ENCODE measurements at regions not wholly inside any gene's neighbourhood (a gene's known extent, or its start where the extent isn't known, plus 50 kb on each side); places are given as distances from the start of the nearest gene placed in this dataset.

DNA sequence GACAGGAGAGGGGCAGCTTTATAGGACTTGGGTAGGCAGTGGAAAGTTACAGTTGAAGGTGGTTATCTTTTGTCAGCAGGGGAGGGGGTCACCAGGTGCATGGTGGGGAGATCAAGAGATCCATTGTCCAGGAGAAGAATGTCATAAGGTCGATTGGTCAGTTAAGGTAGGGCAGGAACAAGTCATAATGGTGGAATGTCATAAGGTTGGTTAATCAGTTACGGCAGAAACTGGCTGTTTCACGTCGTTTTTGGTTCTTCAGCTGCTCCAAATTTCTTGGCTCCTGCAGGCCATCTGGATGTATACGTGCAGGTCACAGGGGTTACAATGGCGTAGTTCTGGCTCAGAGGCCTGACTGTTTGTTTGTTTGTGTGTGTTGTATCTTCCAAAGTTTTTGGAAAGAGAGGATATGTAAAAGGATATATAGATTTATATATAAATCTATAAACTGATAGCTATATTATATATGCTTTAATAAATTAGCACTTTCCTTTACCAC, 565.1 kb downstream of the ZNF385D start:
- 75 to 78% methylated on average over 6 of the region's 6 CpGs for WGBS, 2 donors
- intact Hi-C loops (cut with DNase I; ENCODE audit: low total_unique reads), result no loop called here
- TF ChIP-seq POLR2A (IDR thresholded peaks at IDR 0.05), result no peak
- TF ChIP-seq, protein P1, sequence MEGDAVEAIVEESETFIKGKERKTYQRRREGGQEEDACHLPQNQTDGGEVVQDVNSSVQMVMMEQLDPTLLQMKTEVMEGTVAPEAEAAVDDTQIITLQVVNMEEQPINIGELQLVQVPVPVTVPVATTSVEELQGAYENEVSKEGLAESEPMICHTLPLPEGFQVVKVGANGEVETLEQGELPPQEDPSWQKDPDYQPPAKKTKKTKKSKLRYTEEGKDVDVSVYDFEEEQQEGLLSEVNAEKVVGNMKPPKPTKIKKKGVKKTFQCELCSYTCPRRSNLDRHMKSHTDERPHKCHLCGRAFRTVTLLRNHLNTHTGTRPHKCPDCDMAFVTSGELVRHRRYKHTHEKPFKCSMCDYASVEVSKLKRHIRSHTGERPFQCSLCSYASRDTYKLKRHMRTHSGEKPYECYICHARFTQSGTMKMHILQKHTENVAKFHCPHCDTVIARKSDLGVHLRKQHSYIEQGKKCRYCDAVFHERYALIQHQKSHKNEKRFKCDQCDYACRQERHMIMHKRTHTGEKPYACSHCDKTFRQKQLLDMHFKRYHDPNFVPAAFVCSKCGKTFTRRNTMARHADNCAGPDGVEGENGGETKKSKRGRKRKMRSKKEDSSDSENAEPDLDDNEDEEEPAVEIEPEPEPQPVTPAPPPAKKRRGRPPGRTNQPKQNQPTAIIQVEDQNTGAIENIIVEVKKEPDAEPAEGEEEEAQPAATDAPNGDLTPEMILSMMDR (IDR thresholded peaks at IDR 0.05), result no peak
- no peaks in the 10 kb centered on the region for H3K9me3 ChIP-seq
- H3K36me3 ChIP-seq (ENCODE audit: low read depth, missing control alignments), result no peaks in the 10 kb centered on the region
- no peaks in the 10 kb centered on the region for H3K4me1 ChIP-seq
- no peaks in the 10 kb centered on the region for H3K27me3 ChIP-seq
- no peak overlapping the region for H3K27ac ChIP-seq
- DNase-seq, result no peak
- no peak overlapping the region for H3K4me3 ChIP-seq

GRCh38 chr3:21174461-21174860, 576.5 kb downstream of the ZNF385D start:
- no peaks in the 10 kb centered on the region for H3K4me1 ChIP-seq
- intact Hi-C loops (cut with DNase I; ENCODE audit: low total_unique reads), result no loop called here
- 76 to 81% methylated on average over 3 of the region's 3 CpGs for WGBS, 2 donors
- no peaks in the 10 kb centered on the region for H3K36me3 ChIP-seq (ENCODE audit: low read depth, missing control alignments)
- H3K27ac ChIP-seq, result no peak overlapping the region
- no peaks in the 10 kb centered on the region for H3K27me3 ChIP-seq
- no peaks in the 10 kb centered on the region for H3K9me3 ChIP-seq
- H3K4me3 ChIP-seq, result no peak overlapping the region
- no peak for DNase-seq
- no peak for TF ChIP-seq POLR2A (IDR thresholded peaks at IDR 0.05)
- TF ChIP-seq, protein P1 (IDR thresholded peaks at IDR 0.05), result no peak

- DNase-seq, result peak; percentile 13
- TF ChIP-seq, protein P1 (IDR thresholded peaks at IDR 0.05), result peak in 2 of 3 experiments; percentile 14 to 19
- no peak for TF ChIP-seq POLR2A (IDR thresholded peaks at IDR 0.05)
These were observed 580.0 kb downstream of the ZNF385D start for GRCh38 chr3:21170964-21171363.

DNA sequence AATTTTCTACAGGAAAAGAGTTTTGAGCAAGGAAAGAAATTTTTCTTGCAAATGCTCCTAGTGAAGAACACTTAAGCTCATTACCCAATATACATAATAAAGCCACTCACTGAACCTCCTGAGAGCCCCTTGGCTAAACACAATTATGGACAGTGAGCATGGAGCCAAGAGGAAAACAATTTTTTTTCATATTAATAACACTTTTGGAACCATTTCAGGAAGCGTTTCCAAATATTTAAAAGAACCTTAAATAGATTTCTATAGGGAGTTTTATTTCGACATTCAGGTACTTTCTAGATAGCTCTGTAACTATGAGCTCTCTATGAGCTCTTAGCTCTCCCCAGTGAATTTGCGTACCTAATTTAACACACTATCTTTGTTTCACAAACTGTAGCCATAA, 581.1 kb downstream of the ZNF385D start:
- Histone ChIP-seq H3K4me1 (no peaks in the 10 kb centered on the region), H3K27me3 (no peaks in the 10 kb centered on the region), H3K27ac (no peak overlapping the region), H3K4me3 (no peak overlapping the region), H3K9me3 (no peaks in the 10 kb centered on the region), H3K36me3 (ENCODE audit: low read depth, missing control alignments) (no peaks in the 10 kb centered on the region)
- DNase-seq, result no peak
- WGBS, 2 donors, result 57 to 60% methylated on average over 3 of the region's 3 CpGs
- intact Hi-C loops (cut with DNase I; ENCODE audit: low total_unique reads), result no loop called here
- no peak for TF ChIP-seq POLR2A (IDR thresholded peaks at IDR 0.05)
- TF ChIP-seq, protein P1 (IDR thresholded peaks at IDR 0.05), result no peak

More at GRCh38 chr3:21170964-21171363, 580.0 kb downstream of the ZNF385D start:
- Histone ChIP-seq H3K36me3 (ENCODE audit: low read depth, missing control alignments) (no peaks in the 10 kb centered on the region), H3K4me1 (no peaks in the 10 kb centered on the region), H3K27me3 (no peaks in the 10 kb centered on the region), H3K9me3 (no peaks in the 10 kb centered on the region), H3K4me3 (no peak overlapping the region), H3K27ac (no peak overlapping the region)
- intact Hi-C loops (cut with DNase I; ENCODE audit: low total_unique reads), result no loop called here
- 54 to 83% methylated on average over 1 of the region's 1 CpG for WGBS, 2 donors

DNA sequence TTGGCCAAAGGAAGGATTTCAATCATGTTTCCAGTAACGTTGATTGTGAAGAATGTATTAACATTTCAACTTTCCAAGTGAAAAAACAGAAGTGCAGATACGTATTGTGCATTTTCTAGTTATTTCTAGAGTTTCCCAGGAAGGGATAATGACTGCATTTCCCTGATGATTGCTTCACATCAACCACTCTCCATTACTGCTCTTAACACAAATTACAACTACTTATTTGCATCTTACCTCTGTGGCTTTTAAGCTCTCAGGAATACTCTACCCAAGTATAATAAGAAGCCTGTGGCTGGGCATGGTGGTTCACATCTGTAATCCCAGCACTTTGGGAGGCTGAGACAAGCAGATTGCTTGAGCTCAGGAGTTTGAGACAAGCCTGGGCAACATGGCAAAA, 582.5 kb downstream of the ZNF385D start:
- intact Hi-C loops (cut with DNase I; ENCODE audit: low total_unique reads), result no loop called here
- Histone ChIP-seq H3K27ac (no peak overlapping the region), H3K9me3 (no peaks in the 10 kb centered on the region), H3K4me1 (no peaks in the 10 kb centered on the region), H3K27me3 (no peaks in the 10 kb centered on the region), H3K36me3 (ENCODE audit: low read depth, missing control alignments) (no peaks in the 10 kb centered on the region), H3K4me3 (no peak overlapping the region)
- no peak for DNase-seq
- WGBS, 2 donors, result 78 to 89% methylated on average over 2 of the region's 2 CpGs
- TF ChIP-seq, protein P1 (IDR thresholded peaks at IDR 0.05), result no peak
- TF ChIP-seq POLR2A (IDR thresholded peaks at IDR 0.05), result no peak

All from testis (tissue), 2 donors.